Stomach (tissue), 4 donors: ENCODE measurements at regions not wholly inside any gene's neighbourhood (a gene's known extent, or its start where the extent isn't known, plus 50 kb on each side); places are given as distances from the start of the nearest gene placed in this dataset.

Source experiments
- CTCF ChIP-seq, 7 experiments: fragments of 450-650 bp in 4 of 7; fragments of 200-600 bp in 3 of 7; sonication (generic) in 3 of 7; IDR thresholded peaks; one replicate each; pipeline ENCODE4 v1.5.1; 2016 to 2019; ENCODE audit warnings: antibody characterized with exemption in 7 of 7, control low read depth in 2 of 7, mild to moderate bottlenecking in 1 of 7
- EP300 ChIP-seq: sonication (generic); formaldehyde crosslinking; IDR thresholded peaks from one replicate; pipeline ENCODE4 v1.6.1; 2017; ENCODE audit warnings: antibody characterized with exemption
- POLR2A ChIP-seq, 4 donors: fragments of 450-650 bp; IDR thresholded peaks; one replicate each; pipeline ENCODE4 v1.6.1; 2016; ENCODE audit warnings: antibody characterized with exemption in 4 of 4, control low read depth in 2 of 4, mild to moderate bottlenecking in 1 of 4, moderate library complexity in 1 of 4
- POLR2AphosphoS5 ChIP-seq, 3 donors: sonication (generic); formaldehyde crosslinking; IDR thresholded peaks; one replicate each; pipeline ENCODE4 v1.6.1; 2016; ENCODE audit warnings: antibody characterized with exemption in 3 of 3

DNA sequence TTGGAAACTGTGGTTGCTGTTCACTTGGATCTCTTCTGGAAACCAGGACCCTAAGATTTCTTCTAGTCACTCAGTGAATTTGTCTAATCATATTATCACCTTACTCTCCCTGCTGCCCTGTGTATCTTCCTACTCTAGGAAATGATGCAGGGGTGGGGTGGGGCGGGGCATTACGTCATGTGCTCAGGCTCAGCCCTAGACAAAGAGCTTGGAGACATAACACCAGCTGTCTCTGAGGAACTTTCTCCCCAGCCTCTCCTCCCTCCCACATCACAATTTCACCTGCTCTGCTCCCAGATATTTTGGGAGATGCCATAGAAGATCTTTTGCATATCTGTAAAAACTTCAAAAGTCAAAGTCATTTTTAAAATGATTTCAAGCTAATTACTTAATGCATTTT is 470.4 kb downstream of the ZSWIM6 start:
- TF ChIP-seq EP300 (no peak), CTCF (IDR thresholded peaks at IDR 0.05) (no peak), POLR2AphosphoS5 (IDR thresholded peaks at IDR 0.05) (no peak), POLR2A (IDR thresholded peaks at IDR 0.05) (no peak)
